K562 (cell line): ENCODE measurements at regions not wholly inside any gene's neighbourhood (a gene's known extent, or its start where the extent isn't known, plus 50 kb on each side); places are given as distances from the start of the nearest gene placed in this dataset.

Experiments used
- ATAC-seq: fragments of 200-7000 bp; cut with Tn5 transposase; 3 replicates; pipeline ENCODE4 v1.9.1; 2020; ENCODE audit warnings: moderate library complexity
- BruUV-seq: library from RNA; stranded (reverse); fragments of 400-500 nt; replicated peaks from 2 replicates; lab custom pipeline; 2021; lab: Mats Ljungman, UMichigan
- CTCF ChIA-PET: fragments of 300-600 bp; formaldehyde crosslinking; extraction: SDS; loops from one replicate; lab custom pipeline; 2021; ENCODE audit warnings: low intra/inter-chr PET ratio; lab: Yijun Ruan, JAX
- POLR2A ChIA-PET: fragments of 300-600, 350-650 bp; sonication (Branson Sonifier 250); formaldehyde crosslinking; extraction: SDS; loops from one replicate; lab custom pipeline; 2021; ENCODE audit warnings: antibody characterized with exemption, inconsistent platforms; lab: Yijun Ruan, JAX
- DNase-seq, 4 experiments: peaks; one replicate each; pipeline versions ENCODE4 v3.0.0 to v3.0.0-alpha.2; 2011 to 2018; ENCODE audit warnings: low spot score in 3 of 4, mixed read lengths in 3 of 4; ENCODE audit errors: extremely low read depth in 1 of 4
- FAIRE-seq: peaks from 2 replicates; lab custom pipeline; 2011; peaks lifted over from hg19 to GRCh38; lab: Jason Lieb, UNC
- H2AFZ ChIP-seq: 2 replicates; pipeline ENCODE4 v1.6.0; 2011; ENCODE audit warnings: low read depth, low read length, control low read depth, inconsistent platforms
- H3K27ac ChIP-seq: fragments of 200-600 bp; 3 replicates; pipeline ENCODE4 v1.8.0; 2011; ENCODE audit warnings: low read depth, mild to moderate bottlenecking, control low read depth, inconsistent platforms, low read length, moderate library complexity, mixed read lengths; ENCODE audit errors: extremely low read depth
- H3K27me3 ChIP-seq, 2 experiments: fragments of 300-600 bp in 1 of 2; 2 replicates in 1 of 2; 3 replicates in 1 of 2; pipeline versions ENCODE4 v1.6.0 to v1.8.0; 2011; ENCODE audit warnings: inconsistent platforms in 2 of 2, low read length in 2 of 2, mild to moderate bottlenecking in 1 of 2, mixed read lengths in 1 of 2, moderate library complexity in 1 of 2; ENCODE audit not compliant: control insufficient read depth in 2 of 2, insufficient read depth in 2 of 2
- H3K36me3 ChIP-seq: fragments of 300-600 bp; 3 replicates; pipeline ENCODE4 v1.8.0; 2011; ENCODE audit warnings: mild to moderate bottlenecking, low read length, inconsistent platforms; ENCODE audit not compliant: control insufficient read depth, insufficient read depth
- H3K4me1 ChIP-seq, 2 experiments: fragments of 200-600 bp in 1 of 2; replicated peaks in 1 of 2; 2 replicates in 1 of 2; 3 replicates in 1 of 2; pipeline versions ENCODE4 v1.5.1 to v1.8.0; 2011; ENCODE audit warnings: inconsistent platforms in 2 of 2, low read length in 2 of 2, mild to moderate bottlenecking in 1 of 2, mixed read lengths in 1 of 2, moderate library complexity in 1 of 2; ENCODE audit not compliant: control insufficient read depth in 2 of 2, insufficient read depth in 2 of 2
- H3K4me2 ChIP-seq: 2 replicates; pipeline ENCODE4 v1.6.1; 2011; ENCODE audit warnings: low read length, control low read depth, inconsistent platforms, mixed read lengths; ENCODE audit not compliant: insufficient read depth
- H3K4me3 ChIP-seq: fragments of 200-600 bp; sonication (generic), shearing (Covaris generic); 2 replicates; pipeline ENCODE4 v1.5.1; 2016; ENCODE audit warnings: control low read depth, inconsistent platforms
- H3K79me2 ChIP-seq: fragments of 200-600 bp; 3 replicates; pipeline ENCODE4 v1.8.0; 2011; ENCODE audit warnings: low read length, inconsistent platforms; ENCODE audit not compliant: control insufficient read depth, insufficient read depth
- H3K9ac ChIP-seq, 2 experiments: 2 replicates each; pipeline versions ENCODE4 v1.6.0 to v1.6.1; 2011; ENCODE audit warnings: low read depth in 2 of 2, low read length in 2 of 2, control low read depth in 1 of 2, inconsistent platforms in 1 of 2, mild to moderate bottlenecking in 1 of 2, mixed read lengths in 1 of 2; ENCODE audit not compliant: insufficient read depth in 1 of 2
- H3K9me1 ChIP-seq: one replicate; pipeline ENCODE4 v1.6.0; 2011; ENCODE audit warnings: inconsistent platforms, mild to moderate bottlenecking, low read length, moderate library complexity; ENCODE audit not compliant: control insufficient read depth, insufficient read depth
- H3K9me3 ChIP-seq: replicated peaks from 2 replicates; pipeline ENCODE4 v1.5.1; 2011; ENCODE audit warnings: low read depth, low read length, inconsistent platforms; ENCODE audit not compliant: control insufficient read depth, insufficient read depth
- H4K20me1 ChIP-seq: replicated peaks from 2 replicates; pipeline ENCODE4 v1.6.1; 2011; ENCODE audit warnings: low read length, inconsistent platforms, mixed read lengths; ENCODE audit not compliant: control insufficient read depth, insufficient read depth
- ERF ChIP-seq: fragments of 450-650 bp; formaldehyde crosslinking; IDR thresholded peaks from 2 replicates; pipeline ENCODE4 v1.4.0; 2020; ENCODE audit warnings: mild to moderate bottlenecking, mixed read lengths
- L3MBTL2 ChIP-seq: fragments of 450-650 bp; IDR thresholded peaks from 2 replicates; pipeline ENCODE4 v1.6.1; 2016; ENCODE audit warnings: mild to moderate bottlenecking, moderate library complexity
- MYC ChIP-seq, 2 experiments: fragments of 250-450 bp in 1 of 2; sonication (Bioruptor Pico) in 1 of 2; IDR thresholded peaks; 2 replicates each; pipeline versions ENCODE4 v1.5.1 to v1.6.1; 2012 to 2021; ENCODE audit warnings: low read depth in 2 of 2, borderline replicate concordance in 1 of 2, improper control_type of control experiment in 1 of 2, low read length in 1 of 2, mild to moderate bottlenecking in 1 of 2, moderate library complexity in 1 of 2
- NFE2 ChIP-seq: IDR thresholded peaks from 2 replicates; pipeline ENCODE4 v1.6.1; 2014; ENCODE audit warnings: antibody characterized with exemption, low read depth
- POLR2A ChIP-seq: fragments of 450-650 bp; conservative IDR thresholded peaks from 2 replicates; pipeline ENCODE4 v1.6.1; 2016
- POLR2AphosphoS2 ChIP-seq: IDR thresholded peaks from 2 replicates; pipeline ENCODE4 v1.6.1; 2012; ENCODE audit warnings: low read length, improper control_type of control experiment
- TBP ChIP-seq: optimal IDR thresholded peaks from 2 replicates; pipeline ENCODE3; 2011; ENCODE audit warnings: low read depth, low read length, improper control_type of control experiment
- THRAP3 ChIP-seq: fragments of 450-650 bp; IDR thresholded peaks from 2 replicates; pipeline ENCODE4 v1.6.1; 2016; ENCODE audit warnings: mild to moderate bottlenecking, inconsistent platforms, borderline replicate concordance
- ZNF77 ChIP-seq: fragments of 250-450 bp; sonication (Bioruptor Pico); IDR thresholded peaks from 2 replicates; pipeline ENCODE4 v1.5.0; 2020
- WGBS: fragments of 100-300 bp; shearing (Covaris generic); methylation state at CpG from one replicate; pipeline ENCODE4 v1.1.6; 2016; ENCODE audit warnings: low coverage, mixed read lengths; ENCODE audit not compliant: insufficient coverage; ENCODE audit errors: missing lambda C conversion rate; 5-methylcytosine and 5-hydroxymethylcytosine counted together
- in situ Hi-C: fragments of 300-500 bp; cut with MboI; formaldehyde crosslinking; loops from 4 replicates; pipeline ENCODE4 v1.15.0; 2018; ENCODE audit warnings: inconsistent platforms, mixed read lengths
- intact Hi-C: fragments of 100-400 bp; cut with micrococcal nuclease; formaldehyde crosslinking; loops from 2 replicates; pipeline ENCODE4 v1.14.2; 2022
- TF ChIP-seq, protein P1 (sequence below): fragments of 450-650 bp; IDR thresholded peaks from 2 replicates; pipeline ENCODE4 v1.7.1; 2018; ENCODE audit warnings: mild to moderate bottlenecking, low read depth; ENCODE audit not compliant: partially characterized antibody
- TF ChIP-seq, protein P2 (sequence below): fragments of 450-650 bp; IDR thresholded peaks from 2 replicates; pipeline ENCODE4 v1.6.1; 2016; ENCODE audit warnings: low read depth

DNA sequence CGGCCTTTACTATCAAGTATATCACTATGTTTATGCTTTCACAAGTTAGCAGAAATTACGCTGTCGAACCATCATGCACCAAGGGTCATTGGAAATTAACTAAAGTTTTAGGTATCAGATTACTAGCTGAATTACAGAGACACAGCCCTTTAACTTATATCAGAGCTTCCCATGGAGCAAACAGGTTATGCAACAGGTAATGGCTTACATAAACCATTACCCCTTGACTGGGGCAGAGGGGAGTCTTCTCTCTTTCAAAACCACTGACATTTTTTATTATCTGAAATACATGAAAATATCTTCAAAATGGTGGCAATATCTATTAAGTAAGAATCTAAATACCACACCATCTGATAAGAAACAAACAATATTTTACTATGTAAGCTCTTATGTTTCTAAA lies 1692.9 kb upstream of the SLC10A2 start:
- Histone ChIP-seq H3K9ac (no peak overlapping the region), H3K9me1 (no peaks in the 10 kb centered on the region), H3K4me1 (no peaks in the 10 kb centered on the region), H3K9me3 (no peaks in the 10 kb centered on the region), H3K27me3 (no peaks in the 10 kb centered on the region), H3K36me3 (no peaks in the 10 kb centered on the region), H3K4me2 (no peak overlapping the region), H2AFZ (no peak overlapping the region), H4K20me1 (no peaks in the 10 kb centered on the region), H3K79me2 (no peaks in the 10 kb centered on the region), H3K4me3 (no peak overlapping the region), H3K27ac (no peak overlapping the region)
- ChIA-PET CTCF (no interaction called here), POLR2A (no interaction called here)
- FAIRE-seq (no peak), DNase-seq (no peak), ATAC-seq (no peak)
- in situ Hi-C loops, result no loop called here
- 0% methylated on average over 1 of the region's 3 CpGs for WGBS
- no TSS peak for BruUV-seq
- intact Hi-C loops, result no loop called here
- TF ChIP-seq THRAP3, result no peak
- no peak for TF ChIP-seq MYC (IDR thresholded peaks at IDR 0.05; ENCODE audit: low read depth, low read length)
- TF ChIP-seq MYC (CRISPR knock-in tag; IDR thresholded peaks at IDR 0.05; ENCODE audit: borderline replicate concordance, low read depth), result no peak
- TF ChIP-seq, protein P1, sequence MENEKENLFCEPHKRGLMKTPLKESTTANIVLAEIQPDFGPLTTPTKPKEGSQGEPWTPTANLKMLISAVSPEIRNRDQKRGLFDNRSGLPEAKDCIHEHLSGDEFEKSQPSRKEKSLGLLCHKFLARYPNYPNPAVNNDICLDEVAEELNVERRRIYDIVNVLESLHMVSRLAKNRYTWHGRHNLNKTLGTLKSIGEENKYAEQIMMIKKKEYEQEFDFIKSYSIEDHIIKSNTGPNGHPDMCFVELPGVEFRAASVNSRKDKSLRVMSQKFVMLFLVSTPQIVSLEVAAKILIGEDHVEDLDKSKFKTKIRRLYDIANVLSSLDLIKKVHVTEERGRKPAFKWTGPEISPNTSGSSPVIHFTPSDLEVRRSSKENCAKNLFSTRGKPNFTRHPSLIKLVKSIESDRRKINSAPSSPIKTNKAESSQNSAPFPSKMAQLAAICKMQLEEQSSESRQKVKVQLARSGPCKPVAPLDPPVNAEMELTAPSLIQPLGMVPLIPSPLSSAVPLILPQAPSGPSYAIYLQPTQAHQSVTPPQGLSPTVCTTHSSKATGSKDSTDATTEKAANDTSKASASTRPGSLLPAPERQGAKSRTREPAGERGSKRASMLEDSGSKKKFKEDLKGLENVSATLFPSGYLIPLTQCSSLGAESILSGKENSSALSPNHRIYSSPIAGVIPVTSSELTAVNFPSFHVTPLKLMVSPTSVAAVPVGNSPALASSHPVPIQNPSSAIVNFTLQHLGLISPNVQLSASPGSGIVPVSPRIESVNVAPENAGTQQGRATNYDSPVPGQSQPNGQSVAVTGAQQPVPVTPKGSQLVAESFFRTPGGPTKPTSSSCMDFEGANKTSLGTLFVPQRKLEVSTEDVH, result no peak
- TF ChIP-seq L3MBTL2, result no peak
- TF ChIP-seq ZNF77 (CRISPR knock-in tag), result no peak
- TF ChIP-seq, protein P2, sequence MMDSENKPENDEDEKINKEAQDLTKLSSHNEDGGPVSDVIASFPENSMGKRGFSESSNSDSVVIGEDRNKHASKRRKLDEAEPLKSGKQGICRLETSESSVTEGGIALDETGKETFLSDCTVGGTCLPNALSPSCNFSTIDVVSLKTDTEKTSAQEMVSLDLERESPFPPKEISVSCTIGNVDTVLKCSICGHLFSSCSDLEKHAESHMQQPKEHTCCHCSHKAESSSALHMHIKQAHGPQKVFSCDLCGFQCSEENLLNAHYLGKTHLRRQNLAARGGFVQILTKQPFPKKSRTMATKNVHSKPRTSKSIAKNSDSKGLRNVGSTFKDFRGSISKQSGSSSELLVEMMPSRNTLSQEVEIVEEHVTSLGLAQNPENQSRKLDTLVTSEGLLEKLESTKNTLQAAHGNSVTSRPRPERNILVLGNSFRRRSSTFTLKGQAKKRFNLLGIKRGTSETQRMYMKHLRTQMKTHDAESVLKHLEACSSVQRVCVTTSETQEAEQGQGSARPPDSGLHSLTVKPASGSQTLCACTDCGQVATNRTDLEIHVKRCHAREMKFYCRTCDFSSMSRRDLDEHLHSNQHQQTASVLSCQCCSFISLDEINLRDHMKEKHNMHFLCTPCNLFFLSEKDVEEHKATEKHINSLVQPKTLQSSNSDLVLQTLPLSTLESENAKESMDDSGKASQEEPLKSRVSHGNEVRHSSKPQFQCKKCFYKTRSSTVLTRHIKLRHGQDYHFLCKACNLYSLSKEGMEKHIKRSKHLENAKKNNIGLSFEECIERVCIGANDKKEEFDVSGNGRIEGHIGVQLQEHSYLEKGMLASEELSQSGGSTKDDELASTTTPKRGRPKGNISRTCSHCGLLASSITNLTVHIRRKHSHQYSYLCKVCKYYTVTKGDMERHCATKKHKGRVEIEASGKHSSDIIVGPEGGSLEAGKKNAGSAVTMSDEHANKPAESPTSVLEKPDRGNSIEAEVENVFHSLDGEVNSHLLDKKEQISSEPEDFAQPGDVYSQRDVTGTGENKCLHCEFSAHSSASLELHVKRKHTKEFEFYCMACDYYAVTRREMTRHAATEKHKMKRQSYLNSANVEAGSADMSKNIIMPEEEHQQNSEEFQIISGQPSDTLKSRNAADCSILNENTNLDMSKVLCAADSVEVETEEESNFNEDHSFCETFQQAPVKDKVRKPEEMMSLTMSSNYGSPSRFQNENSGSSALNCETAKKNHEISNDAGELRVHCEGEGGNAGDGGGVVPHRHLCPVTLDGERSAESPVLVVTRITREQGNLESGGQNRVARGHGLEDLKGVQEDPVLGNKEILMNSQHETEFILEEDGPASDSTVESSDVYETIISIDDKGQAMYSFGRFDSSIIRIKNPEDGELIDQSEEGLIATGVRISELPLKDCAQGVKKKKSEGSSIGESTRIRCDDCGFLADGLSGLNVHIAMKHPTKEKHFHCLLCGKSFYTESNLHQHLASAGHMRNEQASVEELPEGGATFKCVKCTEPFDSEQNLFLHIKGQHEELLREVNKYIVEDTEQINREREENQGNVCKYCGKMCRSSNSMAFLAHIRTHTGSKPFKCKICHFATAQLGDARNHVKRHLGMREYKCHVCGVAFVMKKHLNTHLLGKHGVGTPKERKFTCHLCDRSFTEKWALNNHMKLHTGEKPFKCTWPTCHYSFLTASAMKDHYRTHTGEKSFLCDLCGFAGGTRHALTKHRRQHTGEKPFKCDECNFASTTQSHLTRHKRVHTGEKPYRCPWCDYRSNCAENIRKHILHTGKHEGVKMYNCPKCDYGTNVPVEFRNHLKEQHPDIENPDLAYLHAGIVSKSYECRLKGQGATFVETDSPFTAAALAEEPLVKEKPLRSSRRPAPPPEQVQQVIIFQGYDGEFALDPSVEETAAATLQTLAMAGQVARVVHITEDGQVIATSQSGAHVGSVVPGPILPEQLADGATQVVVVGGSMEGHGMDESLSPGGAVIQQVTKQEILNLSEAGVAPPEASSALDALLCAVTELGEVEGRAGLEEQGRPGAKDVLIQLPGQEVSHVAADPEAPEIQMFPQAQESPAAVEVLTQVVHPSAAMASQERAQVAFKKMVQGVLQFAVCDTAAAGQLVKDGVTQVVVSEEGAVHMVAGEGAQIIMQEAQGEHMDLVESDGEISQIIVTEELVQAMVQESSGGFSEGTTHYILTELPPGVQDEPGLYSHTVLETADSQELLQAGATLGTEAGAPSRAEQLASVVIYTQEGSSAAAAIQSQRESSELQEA, result no peak
- TF ChIP-seq POLR2A, result no peak
- TF ChIP-seq TBP, result no peak
- TF ChIP-seq NFE2, result no peak
- TF ChIP-seq ERF (CRISPR knock-in tag), result no peak
- TF ChIP-seq POLR2AphosphoS2, result no peak
